SIG-M5 treated with dmso at 0.1 percent for 504 hours (cell line): ENCODE measurements at regions not wholly inside any gene's neighbourhood (a gene's known extent, or its start where the extent isn't known, plus 50 kb on each side); places are given as distances from the start of the nearest gene placed in this dataset.
A peak's percentile ranks its signal among the peaks of the same experiment; 100 is the strongest.

Experiments
- DNase-seq: peaks from one replicate; lab custom pipeline; 2025; ENCODE audit not compliant: unreplicated experiment; lab: John Stamatoyannopoulos, UW

GRCh38 chr17:69605571-69605970 is 191.1 kb downstream of the MAP2K6 start:
- DNase-seq = no peak

DNA sequence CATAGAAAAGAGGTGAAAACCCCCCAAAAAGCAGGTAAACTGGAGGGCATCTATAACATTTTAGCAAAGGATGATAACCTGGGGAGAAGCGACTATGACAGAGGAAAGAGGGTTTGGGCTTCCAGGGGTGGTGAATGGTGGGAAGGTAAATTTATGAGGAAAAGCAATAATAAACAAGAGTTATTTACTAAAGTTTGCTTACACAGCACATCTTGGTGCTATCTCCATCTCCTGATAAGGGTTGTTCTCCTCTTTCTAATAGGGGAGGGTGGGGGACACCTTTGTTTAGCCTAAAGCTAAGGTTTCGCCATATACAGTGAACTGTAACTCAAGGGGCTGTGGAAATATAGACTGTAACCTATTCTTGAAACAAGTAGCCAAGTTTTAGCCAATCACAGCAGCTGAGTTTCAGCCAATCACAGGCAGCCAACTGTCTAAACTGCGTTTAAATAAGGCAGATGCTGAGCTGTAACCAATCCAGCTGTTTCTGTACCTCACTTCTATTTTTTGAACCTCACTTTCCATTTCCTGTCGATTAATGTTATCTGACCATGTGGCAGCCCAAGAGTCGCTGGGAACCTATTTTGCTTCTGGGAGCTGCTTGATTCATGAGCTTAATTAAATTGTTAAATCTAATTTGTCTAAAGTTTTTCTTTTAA is 191.8 kb downstream of the MAP2K6 start:
- no peak for DNase-seq

DNA sequence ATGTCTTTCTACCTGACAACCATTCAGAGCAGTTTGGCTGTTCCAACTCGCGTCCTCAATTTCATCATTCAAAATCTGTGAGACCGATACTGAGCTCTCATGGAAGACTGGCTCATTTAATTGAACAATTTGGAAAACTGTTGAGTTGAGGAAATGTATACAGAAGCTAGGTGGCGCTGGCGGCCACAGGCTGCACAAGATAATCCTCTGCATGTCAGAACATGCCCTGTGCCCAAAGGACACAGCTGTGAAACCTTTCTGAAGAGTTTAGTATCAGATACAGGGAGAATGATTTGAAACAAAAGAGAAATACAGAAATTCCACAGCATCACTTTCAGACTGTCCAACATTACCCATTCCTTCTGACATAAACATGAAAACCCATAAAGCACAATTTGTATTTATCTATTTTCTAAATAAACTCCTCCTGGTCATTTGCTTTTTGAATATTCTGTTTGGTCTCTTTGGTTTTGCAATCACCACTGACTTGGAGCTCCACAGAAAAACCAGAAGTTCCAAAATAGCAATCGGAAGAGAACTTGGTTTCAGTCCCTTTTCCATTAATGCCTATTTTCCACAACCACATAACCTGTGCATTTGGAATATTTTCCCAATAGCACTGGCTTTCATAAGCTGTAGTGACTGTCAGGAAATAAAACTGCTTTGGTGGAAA is 192.8 kb downstream of the MAP2K6 start:
- DNase-seq = peak; percentile 88

- DNase-seq = no peak
Measured at GRCh38 chr17:69608141-69608540, 193.6 kb downstream of the MAP2K6 start.

DNA sequence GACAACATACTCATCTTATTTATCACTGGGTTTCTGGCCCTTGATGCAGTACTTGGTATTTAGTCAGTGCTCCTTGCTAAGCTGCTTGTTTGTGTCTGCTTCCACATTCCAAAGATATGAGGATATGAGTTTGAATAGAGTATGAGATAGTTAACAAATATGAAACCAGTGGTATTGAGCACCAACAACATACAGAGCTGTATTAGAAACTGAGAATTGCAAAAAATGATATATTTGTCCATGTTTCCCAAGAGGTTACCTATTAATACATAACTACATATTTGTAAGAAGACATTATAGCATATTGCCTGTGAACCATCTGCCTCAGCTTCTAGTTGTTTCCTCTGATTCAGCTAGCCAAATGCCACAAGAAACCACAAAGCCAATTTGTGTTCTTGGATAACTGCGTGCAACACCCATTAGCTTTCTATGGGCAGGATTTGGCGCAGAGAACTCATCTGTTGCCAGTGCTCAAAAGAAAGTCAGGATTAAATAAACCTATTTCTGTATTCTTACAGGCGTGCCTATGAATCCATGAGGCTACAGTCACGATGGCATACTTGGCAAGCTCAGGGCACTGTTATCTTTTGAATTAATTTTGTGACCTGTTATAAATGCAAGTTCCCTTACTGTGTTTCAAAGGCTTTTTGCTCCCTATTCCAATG is 194.4 kb downstream of the MAP2K6 start:
- peak; percentile 47 for DNase-seq

GRCh38 chr17:69609473-69610305 is 195.2 kb downstream of the MAP2K6 start:
- peak; percentile 76 for DNase-seq

DNA sequence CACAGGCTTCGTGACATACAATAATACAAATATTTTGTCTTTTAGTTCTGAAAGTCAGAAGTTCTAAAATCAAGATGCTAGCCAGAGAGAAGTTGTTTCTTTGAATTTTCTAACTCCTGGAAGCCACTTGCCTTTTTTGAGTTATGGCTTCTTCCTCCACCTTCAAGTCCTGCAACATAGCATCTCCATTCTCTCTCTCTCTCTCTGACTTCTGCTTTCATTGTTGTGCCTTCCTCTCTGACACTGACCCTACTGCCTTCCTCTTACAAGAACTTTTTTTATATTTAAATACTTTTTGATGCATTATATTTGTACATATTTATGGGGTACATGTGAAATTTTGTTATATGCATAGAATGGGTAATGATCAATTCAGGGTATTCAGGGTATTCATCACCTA is 205.9 kb downstream of the MAP2K6 start:
- DNase-seq = peak; percentile 54

DNA sequence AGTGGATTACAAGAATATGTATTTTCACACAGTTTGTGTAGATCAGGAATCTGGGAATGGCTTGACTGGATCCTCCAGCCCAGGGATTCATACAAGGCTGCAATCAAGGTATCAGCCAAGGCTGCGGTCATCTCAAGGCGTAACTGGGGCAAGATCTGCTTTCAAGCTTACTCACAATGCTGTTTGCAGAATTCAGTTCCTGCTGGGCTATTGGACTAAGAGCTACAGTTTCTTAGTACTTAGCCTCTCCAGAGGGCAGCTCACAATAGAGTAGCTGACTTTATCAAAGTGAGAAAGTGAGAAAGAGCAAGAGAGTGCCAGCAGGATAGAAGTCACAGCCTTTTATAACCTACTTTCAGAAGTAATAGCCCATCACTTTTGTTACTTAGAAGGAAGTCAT is 211.0 kb downstream of the MAP2K6 start:
- DNase-seq = no peak

DNA sequence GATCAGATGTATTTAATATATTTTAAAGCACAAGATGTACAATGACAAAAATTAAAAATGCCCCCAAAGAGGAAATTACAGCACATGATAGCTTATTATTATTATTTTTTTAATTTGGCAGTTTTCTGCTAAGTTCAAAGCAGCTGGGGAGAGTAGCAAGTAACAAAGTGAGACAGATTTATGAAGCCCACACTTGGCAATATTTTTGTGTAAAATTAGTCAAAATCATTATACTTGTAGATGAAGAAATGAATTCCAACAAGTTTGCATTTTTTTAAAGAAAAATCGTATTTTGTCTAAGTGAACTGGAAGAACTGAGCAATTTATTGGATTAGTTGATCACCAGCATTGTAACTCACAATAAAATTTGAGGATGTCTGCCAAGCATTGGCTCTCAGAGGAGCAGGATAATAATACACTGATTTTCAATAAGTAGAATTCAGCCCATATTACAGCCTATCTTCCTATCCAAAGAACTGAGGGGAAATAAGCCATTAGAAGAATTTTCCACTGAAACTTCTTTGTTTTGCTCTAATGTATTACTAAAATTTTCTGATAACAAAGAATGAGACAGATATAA is 215.6 kb downstream of the MAP2K6 start:
- DNase-seq = no peak

GRCh38 chr17:69634844-69635243 is 220.3 kb downstream of the MAP2K6 start:
- no peak for DNase-seq

- DNase-seq = no peak
Measured at GRCh38 chr17:69637446-69638156, 223.1 kb downstream of the MAP2K6 start.

- no peak for DNase-seq
Measured at GRCh38 chr17:69639096-69639495, 224.6 kb downstream of the MAP2K6 start.

- no peak for DNase-seq
Measured at GRCh38 chr17:69640073-69640472, 225.6 kb downstream of the MAP2K6 start.

DNA sequence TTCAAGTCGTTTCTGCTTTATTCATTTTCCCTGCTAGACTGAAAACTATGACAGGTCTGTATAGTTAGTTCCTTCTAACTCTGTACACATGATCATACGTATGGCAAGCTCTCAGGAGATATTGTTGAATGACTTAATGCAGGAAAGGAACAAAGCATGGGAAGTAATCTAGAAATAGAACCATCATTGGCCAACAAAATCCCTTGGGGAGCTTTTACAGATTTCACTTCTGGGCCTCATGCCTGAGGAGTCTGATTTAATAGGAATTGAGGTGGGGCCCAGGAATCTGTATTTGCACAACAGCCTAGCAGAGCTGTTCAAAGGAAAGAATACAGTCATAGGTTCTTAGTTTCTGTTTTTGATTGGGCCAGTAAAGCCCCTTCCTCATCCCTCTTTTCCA is 229.2 kb downstream of the MAP2K6 start:
- no peak for DNase-seq

DNA sequence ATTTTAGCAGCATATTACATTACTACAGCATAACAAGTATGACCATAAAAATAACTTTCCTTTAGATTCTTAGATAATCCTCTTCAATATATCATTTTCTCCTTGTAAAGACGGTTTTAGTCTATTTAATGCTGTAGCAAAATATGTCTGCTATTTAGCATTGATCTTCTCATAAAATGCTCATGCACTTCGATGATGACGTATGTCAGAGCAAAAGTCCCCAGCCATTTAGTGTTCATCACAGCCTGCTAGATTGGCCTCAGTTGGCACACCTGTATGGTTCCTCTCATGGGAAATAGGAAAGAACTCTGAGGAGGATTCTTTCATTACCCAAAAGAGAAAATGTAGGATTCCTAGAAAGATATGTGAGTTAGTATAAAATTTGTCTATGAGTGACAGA is 232.2 kb downstream of the MAP2K6 start:
- no peak for DNase-seq

DNA sequence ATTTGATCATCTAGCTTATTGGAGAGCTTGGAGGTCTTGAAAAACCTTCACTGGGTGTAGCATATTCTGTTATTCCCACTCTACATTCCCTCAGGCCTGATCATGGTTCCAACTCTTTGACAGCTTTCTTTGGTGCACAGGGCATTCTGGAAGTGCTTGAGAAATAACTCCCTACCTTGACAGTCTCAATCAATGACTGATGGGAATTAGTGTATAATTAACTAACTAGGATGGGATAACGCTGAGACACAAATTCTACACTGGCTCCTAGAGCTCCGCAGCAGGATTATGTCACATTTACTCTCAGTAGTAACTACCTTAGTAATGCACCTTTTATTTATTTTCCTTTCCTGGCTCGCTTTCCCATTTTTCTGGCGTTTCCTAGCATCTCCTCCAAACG is 236.4 kb downstream of the MAP2K6 start:
- no peak for DNase-seq

GRCh38 chr17:69651921-69652320 is 237.4 kb downstream of the MAP2K6 start:
- no peak for DNase-seq

DNA sequence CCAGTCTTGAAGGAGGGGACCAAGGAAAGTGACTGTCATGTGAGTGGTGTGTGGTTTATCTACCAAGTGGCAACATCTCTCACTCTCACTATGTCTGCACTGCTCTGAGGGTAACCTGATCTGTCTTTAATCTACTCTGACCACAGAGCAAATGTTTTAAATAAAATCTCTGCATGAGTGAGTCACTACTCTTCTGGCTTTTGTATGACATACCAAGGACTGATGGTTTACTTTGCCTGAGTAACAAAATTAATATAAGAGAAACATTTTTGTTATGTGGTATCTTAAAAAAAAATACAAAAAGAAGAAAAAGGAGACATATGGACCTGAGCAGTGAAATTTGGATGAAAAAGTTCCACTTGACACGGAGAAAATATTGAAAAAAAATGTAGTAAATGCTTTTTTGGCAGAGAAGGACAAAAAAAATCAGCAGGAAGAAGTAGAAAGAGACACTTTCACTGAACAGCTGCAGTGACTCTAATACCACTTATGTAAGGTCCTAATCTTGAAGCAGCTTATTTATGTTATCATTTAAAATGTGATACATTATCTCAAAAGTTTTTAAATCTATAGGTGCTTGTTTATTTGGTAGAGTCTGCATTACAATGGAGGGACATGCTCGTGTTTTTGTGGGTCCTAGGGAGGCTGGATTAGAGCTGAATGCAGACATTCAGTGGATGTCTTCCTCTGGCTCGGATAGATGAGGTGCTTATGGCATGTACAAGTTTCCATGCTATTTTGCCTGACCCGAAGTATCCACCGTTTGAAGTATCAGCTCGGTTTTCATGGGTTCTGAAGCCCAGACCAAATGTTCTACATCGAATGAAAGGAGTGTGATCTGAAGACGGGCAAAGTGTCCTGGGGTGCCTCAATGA is 240.7 kb downstream of the MAP2K6 start:
- DNase-seq = no peak

GRCh38 chr17:69655902-69656301 is 241.4 kb downstream of the MAP2K6 start:
- no peak for DNase-seq
